CD8-positive, alpha-beta memory T cell (primary cell): ENCODE measurements at regions not wholly inside any gene's neighbourhood (a gene's known extent, or its start where the extent isn't known, plus 50 kb on each side); places are given as distances from the start of the nearest gene placed in this dataset.

Experiments used
- CTCF ChIA-PET: fragments of 350-600 bp; sonication (Branson Sonifier 250); formaldehyde crosslinking; loops from one replicate; lab custom pipeline; 2021; ENCODE audit warnings: antibody characterized with exemption; lab: Charles Lee
- POLR2A ChIA-PET: fragments of 350-600 bp; sonication (Branson Sonifier 250); formaldehyde crosslinking; loops from one replicate; lab custom pipeline; 2021; ENCODE audit warnings: antibody characterized with exemption; lab: Charles Lee
- DNase-seq, 5 donors: peaks; one replicate each; pipeline versions ENCODE4 v3.0.0 to v3.0.0-alpha.2; 2020 to 2022; ENCODE audit warnings: mixed read lengths in 1 of 5
- H3K27ac ChIP-seq: one replicate; pipeline ENCODE4 v1.7.0; 2013; ENCODE audit warnings: low read depth, mild to moderate bottlenecking, low read length, moderate library complexity
- H3K27me3 ChIP-seq: 2 replicates; pipeline ENCODE4 v1.7.0; 2013; ENCODE audit warnings: low read length, mild to moderate bottlenecking; ENCODE audit not compliant: insufficient read depth, poor library complexity, severe bottlenecking
- H3K36me3 ChIP-seq: 2 replicates; pipeline ENCODE4 v1.7.0; 2013; ENCODE audit warnings: mild to moderate bottlenecking, low read length, moderate library complexity; ENCODE audit not compliant: insufficient read depth
- H3K4me1 ChIP-seq: 2 replicates; pipeline ENCODE4 v1.7.0; 2013; ENCODE audit warnings: mild to moderate bottlenecking, low read length, moderate library complexity; ENCODE audit not compliant: insufficient read depth
- H3K4me3 ChIP-seq: 2 replicates; pipeline ENCODE4 v1.7.0; 2013; ENCODE audit warnings: mild to moderate bottlenecking, low read length
- H3K9me3 ChIP-seq: 2 replicates; pipeline ENCODE4 v1.7.0; 2013; ENCODE audit warnings: mild to moderate bottlenecking, low read length
- H3K27ac Mint-ChIP-seq, 8 donors: one replicate each; pipeline ENCODE4 v1.8.0; 2020 to 2021; ENCODE audit warnings: mixed read lengths in 8 of 8, mild to moderate bottlenecking in 6 of 8, inconsistent platforms in 3 of 8, moderate library complexity in 3 of 8
- H3K27me3 Mint-ChIP-seq, 2 donors: one replicate each; pipeline ENCODE4 v1.8.0; 2020 to 2021; ENCODE audit warnings: mixed read lengths in 2 of 2, mild to moderate bottlenecking in 1 of 2, moderate library complexity in 1 of 2
- H3K36me3 Mint-ChIP-seq, 3 donors: one replicate each; pipeline ENCODE4 v1.8.0; 2020 to 2021; ENCODE audit warnings: mixed read lengths in 3 of 3, inconsistent platforms in 1 of 3, mild to moderate bottlenecking in 1 of 3
- H3K4me1 Mint-ChIP-seq, 3 donors: one replicate each; pipeline ENCODE4 v1.8.0; 2020 to 2021; ENCODE audit warnings: mixed read lengths in 3 of 3, inconsistent platforms in 1 of 3, mild to moderate bottlenecking in 1 of 3
- H3K4me3 Mint-ChIP-seq, 7 donors: one replicate each; pipeline ENCODE4 v1.8.0; 2020 to 2021; ENCODE audit warnings: mixed read lengths in 7 of 7, mild to moderate bottlenecking in 6 of 7, moderate library complexity in 4 of 7, inconsistent platforms in 2 of 7
- H3K9me3 Mint-ChIP-seq, 5 donors: one replicate each; pipeline ENCODE4 v1.8.0; 2020 to 2022; ENCODE audit warnings: mixed read lengths in 5 of 5, mild to moderate bottlenecking in 3 of 5, moderate library complexity in 2 of 5, inconsistent platforms in 1 of 5

GRCh38 chr13:73954808-73955207 is 179.4 kb downstream of the KLF12 start:
- Mint-ChIP-seq H3K4me1 (peaks cover 56 to 84% (median 80%) of the 10 kb centered on the region in 3 donors), H3K9me3 (no peaks in the 10 kb centered on the region), H3K4me3 (no peak overlapping the region), H3K27me3 (no peaks in the 10 kb centered on the region), H3K36me3 (peaks cover 0 to 19% (median 13%) of the 10 kb centered on the region in 3 donors), H3K27ac (no peak overlapping the region)
- Histone ChIP-seq H3K27me3 (no peaks in the 10 kb centered on the region), H3K4me3 (no peak overlapping the region), H3K36me3 (no peaks in the 10 kb centered on the region), H3K9me3 (no peaks in the 10 kb centered on the region), H3K27ac (no peak overlapping the region), H3K4me1 (peaks cover 21% of the 10 kb centered on the region)
- CTCF ChIA-PET, result no interaction called here
- no peak for DNase-seq
- POLR2A ChIA-PET, result no interaction called here

DNA sequence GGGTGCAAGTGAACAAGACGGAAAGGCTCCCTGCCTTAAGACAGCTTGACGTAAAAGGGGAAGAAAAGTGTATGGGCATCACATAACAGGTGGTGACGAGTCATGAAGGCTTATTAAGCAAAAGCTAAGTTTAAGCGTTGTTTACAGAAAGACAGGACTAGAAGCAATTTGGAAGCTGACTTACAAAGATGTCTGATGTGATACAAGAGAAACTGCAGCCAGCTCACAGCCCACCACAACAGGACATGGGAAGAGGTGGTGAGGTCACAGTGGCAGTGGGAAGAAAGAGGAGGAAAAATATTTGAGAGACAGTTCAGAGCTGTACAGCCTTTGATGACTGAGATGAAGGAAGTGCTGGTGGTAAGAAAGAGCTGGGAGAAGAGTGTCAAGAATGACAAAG is 181.6 kb downstream of the KLF12 start:
- H3K4me1 Mint-ChIP-seq, result peaks cover 74 to 92% (median 91%) of the 10 kb centered on the region in 3 donors
- ChIA-PET POLR2A (no interaction called here), CTCF (interaction anchor here (0.9 to 2.0 kb wide), 2 partner anchors 14 to 334 kb away, joined by 3 to 6 read pairs; no protein-coding TSS in a partner anchor)
- H3K27ac Mint-ChIP-seq, result peak overlapping the region in 5 of 8 donors; percentile 38 to 93 (median 57)
- peaks cover 0 to 22% (median 15%) of the 10 kb centered on the region in 3 donors for H3K36me3 Mint-ChIP-seq
- H3K4me3 ChIP-seq, result no peak overlapping the region
- peaks cover 31% of the 10 kb centered on the region for H3K4me1 ChIP-seq
- no peaks in the 10 kb centered on the region for H3K36me3 ChIP-seq
- H3K9me3 Mint-ChIP-seq, result no peaks in the 10 kb centered on the region
- no peak overlapping the region for H3K4me3 Mint-ChIP-seq
- no peaks in the 10 kb centered on the region for H3K27me3 Mint-ChIP-seq
- H3K27ac ChIP-seq, result no peak overlapping the region
- no peak for DNase-seq
- no peaks in the 10 kb centered on the region for H3K9me3 ChIP-seq
- no peaks in the 10 kb centered on the region for H3K27me3 ChIP-seq

- peak overlapping the region in 7 of 8 donors; percentile 9 to 58 (median 16) for H3K27ac Mint-ChIP-seq
- no peaks in the 10 kb centered on the region for H3K36me3 ChIP-seq
- ChIA-PET CTCF (interaction anchor here (0.7 kb wide), 1 partner anchor 339 kb away, joined by 4 read pairs; no protein-coding TSS in a partner anchor), POLR2A (no interaction called here)
- H3K9me3 Mint-ChIP-seq, result no peaks in the 10 kb centered on the region
- H3K27ac ChIP-seq, result no peak overlapping the region
- peaks cover 0 to 23% (median 13%) of the 10 kb centered on the region in 3 donors for H3K36me3 Mint-ChIP-seq
- H3K4me1 Mint-ChIP-seq, result peaks cover 76 to 93% (median 93%) of the 10 kb centered on the region in 3 donors
- no peaks in the 10 kb centered on the region for H3K27me3 ChIP-seq
- H3K4me3 ChIP-seq, result no peak overlapping the region
- peak overlapping the region in 1 of 7 donors; percentile 28 for H3K4me3 Mint-ChIP-seq
- H3K27me3 Mint-ChIP-seq, result no peaks in the 10 kb centered on the region
- no peak for DNase-seq
- peaks cover 39% of the 10 kb centered on the region for H3K4me1 ChIP-seq
- H3K9me3 ChIP-seq, result no peaks in the 10 kb centered on the region
Observed at GRCh38 chr13:73948848-73949529, 185.2 kb downstream of the KLF12 start.

GRCh38 chr13:73945871-73946270 is 188.3 kb downstream of the KLF12 start:
- H3K27ac Mint-ChIP-seq, result peak overlapping the region in 6 of 8 donors; percentile 62 to 87 (median 79)
- CTCF ChIA-PET, result no interaction called here
- peak overlapping the region in 1 of 7 donors; percentile 54 for H3K4me3 Mint-ChIP-seq

DNA sequence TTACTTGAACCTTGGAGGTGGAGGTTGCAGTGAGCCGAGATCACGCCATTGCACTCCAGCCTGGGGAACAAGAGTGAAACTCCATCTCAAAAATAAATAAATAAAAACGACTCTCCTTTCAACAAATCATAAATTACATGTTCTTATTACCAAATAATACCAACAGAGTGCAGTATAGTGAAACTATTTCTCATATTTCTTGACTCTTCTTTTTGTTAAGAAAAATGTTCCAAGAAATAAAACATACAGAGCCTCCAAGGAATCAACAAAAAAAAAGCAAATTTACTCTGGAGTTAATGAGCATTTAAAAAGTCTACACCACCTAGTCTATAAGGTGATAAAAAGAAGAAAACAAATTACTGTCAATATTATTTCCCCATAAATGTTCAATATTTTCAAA is 188.8 kb downstream of the KLF12 start:
- no peak overlapping the region for H3K4me3 ChIP-seq
- Mint-ChIP-seq H3K4me1 (peaks cover 79 to 95% (median 94%) of the 10 kb centered on the region in 3 donors), H3K27ac (peak overlapping the region in 7 of 8 donors; percentile 62 to 87 (median 80)), H3K4me3 (no peak overlapping the region), H3K9me3 (no peaks in the 10 kb centered on the region), H3K36me3 (peaks cover 0 to 36% (median 13%) of the 10 kb centered on the region in 3 donors), H3K27me3 (no peaks in the 10 kb centered on the region)
- DNase-seq, result no peak
- peaks cover 5% of the 10 kb centered on the region for H3K36me3 ChIP-seq
- ChIA-PET POLR2A (interaction anchor here (0.7 kb wide), 1 partner anchor 51 kb away, joined by 3 read pairs; no protein-coding TSS in a partner anchor), CTCF (no interaction called here)
- H3K9me3 ChIP-seq, result no peaks in the 10 kb centered on the region
- no peaks in the 10 kb centered on the region for H3K27me3 ChIP-seq
- no peak overlapping the region for H3K27ac ChIP-seq
- peaks cover 48% of the 10 kb centered on the region for H3K4me1 ChIP-seq

More at GRCh38 chr13:73945871-73946270, 188.3 kb downstream of the KLF12 start:
- no peak overlapping the region for H3K4me3 ChIP-seq
- POLR2A ChIA-PET, result interaction anchor here (0.5 to 0.7 kb wide), 2 partner anchors 50 to 509 kb away, joined by 3 read pairs; no protein-coding TSS in a partner anchor
- no peak for DNase-seq
- peaks cover 43% of the 10 kb centered on the region for H3K4me1 ChIP-seq
- H3K36me3 ChIP-seq, result peaks cover 5% of the 10 kb centered on the region
- Mint-ChIP-seq H3K27me3 (no peaks in the 10 kb centered on the region), H3K9me3 (no peaks in the 10 kb centered on the region), H3K4me1 (peaks cover 78 to 95% (median 94%) of the 10 kb centered on the region in 3 donors), H3K36me3 (peaks cover 0 to 34% (median 18%) of the 10 kb centered on the region in 3 donors)
- H3K27me3 ChIP-seq, result no peaks in the 10 kb centered on the region
- no peaks in the 10 kb centered on the region for H3K9me3 ChIP-seq
- no peak overlapping the region for H3K27ac ChIP-seq

- peaks cover 0 to 46% (median 13%) of the 10 kb centered on the region in 3 donors for H3K36me3 Mint-ChIP-seq
Observed at GRCh38 chr13:73943965-73944233, 190.3 kb downstream of the KLF12 start.

DNA sequence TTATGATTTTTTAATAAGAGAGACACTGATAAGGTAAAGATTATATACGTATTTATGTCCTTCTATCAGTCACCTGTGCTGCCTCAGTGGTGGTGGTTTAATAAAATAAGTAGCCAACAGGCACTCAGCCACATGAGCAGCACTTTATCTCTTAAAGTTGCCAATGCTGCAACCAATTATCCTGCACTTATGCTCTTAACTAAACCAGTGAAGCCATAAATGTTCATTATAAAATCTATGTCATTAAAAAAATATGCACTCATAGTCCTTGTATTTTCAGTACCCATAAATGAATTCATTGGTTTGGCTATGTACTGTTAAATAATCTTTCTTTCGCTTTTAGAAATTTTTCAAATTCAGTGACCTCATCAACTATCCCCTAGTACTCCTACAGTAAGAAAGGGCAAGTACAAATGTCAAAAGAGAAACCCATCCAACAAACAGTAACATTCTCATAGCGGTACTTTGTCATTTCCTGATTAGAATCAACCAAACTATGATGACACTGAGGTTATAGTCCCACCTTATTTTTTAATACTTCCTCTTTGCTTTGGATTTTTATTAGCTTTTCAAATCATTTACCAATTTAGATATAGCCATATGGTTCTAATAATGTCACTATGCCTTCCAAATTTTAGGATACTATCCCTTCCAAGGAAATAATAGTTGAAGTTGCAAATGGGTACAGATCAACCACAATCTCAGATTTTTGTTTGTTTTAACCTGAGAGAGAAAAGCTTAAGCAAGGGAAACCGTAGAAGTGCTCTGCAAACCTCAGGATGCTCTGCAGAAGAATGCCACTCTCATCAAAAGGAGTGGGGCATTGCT is 190.9 kb downstream of the KLF12 start:
- DNase-seq, result peak in 2 of 5 donors; percentile 37 to 58
- Mint-ChIP-seq H3K4me3 (peak overlapping the region in 6 of 7 donors; percentile 20 to 66 (median 53)), H3K27me3 (no peaks in the 10 kb centered on the region), H3K9me3 (no peaks in the 10 kb centered on the region), H3K27ac (peak overlapping the region; percentile 76 to 95 (median 88)), H3K4me1 (peaks cover 82 to 94% (median 94%) of the 10 kb centered on the region in 3 donors), H3K36me3 (peaks cover 0 to 50% (median 13%) of the 10 kb centered on the region in 3 donors)
- Histone ChIP-seq H3K27me3 (no peaks in the 10 kb centered on the region), H3K27ac (peak overlapping the region; percentile 18), H3K9me3 (no peaks in the 10 kb centered on the region), H3K4me1 (peaks cover 52% of the 10 kb centered on the region), H3K36me3 (peaks cover 5% of the 10 kb centered on the region), H3K4me3 (no peak overlapping the region)
- ChIA-PET POLR2A (interaction anchor here (1.3 kb wide), 1 partner anchor 343 kb away, joined by 5 read pairs; no protein-coding TSS in a partner anchor), CTCF (interaction anchor here (1.0 kb wide), 1 partner anchor 41 kb away, joined by 3 read pairs; no protein-coding TSS in a partner anchor)

More at GRCh38 chr13:73943965-73944233, 190.3 kb downstream of the KLF12 start:
- Histone ChIP-seq H3K36me3 (peaks cover 5% of the 10 kb centered on the region), H3K4me1 (peaks cover 57% of the 10 kb centered on the region), H3K9me3 (no peaks in the 10 kb centered on the region), H3K27ac (peak overlapping the region; percentile 18), H3K27me3 (no peaks in the 10 kb centered on the region), H3K4me3 (no peak overlapping the region)
- peak overlapping the region; percentile 76 to 95 (median 88) for H3K27ac Mint-ChIP-seq
- POLR2A ChIA-PET, result interaction anchor here (1.3 kb wide), 1 partner anchor 343 kb away, joined by 5 read pairs; no protein-coding TSS in a partner anchor
- DNase-seq, result no peak
- CTCF ChIA-PET, result no interaction called here
- no peaks in the 10 kb centered on the region for H3K9me3 Mint-ChIP-seq
- H3K4me1 Mint-ChIP-seq, result peaks cover 82 to 94% (median 94%) of the 10 kb centered on the region in 3 donors
- H3K4me3 Mint-ChIP-seq, result peak overlapping the region in 6 of 7 donors; percentile 11 to 66 (median 46)
- no peaks in the 10 kb centered on the region for H3K27me3 Mint-ChIP-seq
